Body of pancreas (tissue), 4 donors: ENCODE measurements at regions not wholly inside any gene's neighbourhood (a gene's known extent, or its start where the extent isn't known, plus 50 kb on each side); places are given as distances from the start of the nearest gene placed in this dataset.

Experiments
- ATAC-seq: fragments of 150-250 bp; one replicate; pipeline ENCODE4 v1.9.1; 2016
- DNase-seq, 4 donors: peaks; one replicate each; pipeline ENCODE4 v3.0.0-alpha.2; 2019
- H3K27ac ChIP-seq, 4 donors: fragments of 200-600 bp; sonication (generic); 1 replicate in 3 of 4; 2 replicates in 1 of 4; pipeline versions ENCODE4 v1.5.1 to v1.6.1; 2016 to 2019; ENCODE audit warnings: mild to moderate bottlenecking in 1 of 4, mixed read lengths in 1 of 4, moderate library complexity in 1 of 4
- H3K27me3 ChIP-seq, 2 donors: fragments of 200-600 bp; sonication (generic); one replicate each; pipeline ENCODE4 v1.6.0; 2016; ENCODE audit warnings: mild to moderate bottlenecking in 1 of 2
- H3K36me3 ChIP-seq, 2 donors: fragments of 200-600 bp; sonication (generic); replicated peaks in 1 of 2; 2 replicates each; pipeline ENCODE4 v1.5.1; 2016; ENCODE audit warnings: low read depth in 2 of 2; ENCODE audit not compliant: insufficient read depth in 1 of 2
- H3K4me1 ChIP-seq: fragments of 200-600 bp; sonication (generic); one replicate; pipeline ENCODE4 v1.6.0; 2016
- H3K4me3 ChIP-seq, 2 donors: fragments of 200-600 bp; sonication (generic); 1 replicate in 1 of 2; 2 replicates in 1 of 2; pipeline ENCODE4 v1.5.1; 2016 to 2019
- H3K9me3 ChIP-seq, 3 donors: fragments of 200-600 bp; sonication (generic); 1 replicate in 2 of 3; 2 replicates in 1 of 3; pipeline ENCODE4 v1.5.1; 2016
- POLR2A ChIP-seq, 3 donors: fragments of 450-650 bp; IDR thresholded peaks; one replicate each; pipeline ENCODE4 v1.6.1; 2016; ENCODE audit warnings: antibody characterized with exemption in 3 of 3, mild to moderate bottlenecking in 2 of 3
- WGBS, 2 donors: methylation state at CpG; one replicate each; pipeline ENCODE4 v1.1.5; 2017; 5-methylcytosine and 5-hydroxymethylcytosine counted together
- intact Hi-C: fragments of 100-400 bp; cut with DNase I; formaldehyde crosslinking; loops from one replicate; pipeline ENCODE4 v1.15.1; 2023
- TF ChIP-seq, protein P1 (sequence below), 7 experiments: fragments of 450-650 bp in 4 of 7; fragments of 200-600 bp in 3 of 7; sonication (generic) in 3 of 7; IDR thresholded peaks; one replicate each; pipeline ENCODE4 v1.5.1; 2016 to 2019; ENCODE audit warnings: antibody characterized with exemption in 7 of 7

DNA sequence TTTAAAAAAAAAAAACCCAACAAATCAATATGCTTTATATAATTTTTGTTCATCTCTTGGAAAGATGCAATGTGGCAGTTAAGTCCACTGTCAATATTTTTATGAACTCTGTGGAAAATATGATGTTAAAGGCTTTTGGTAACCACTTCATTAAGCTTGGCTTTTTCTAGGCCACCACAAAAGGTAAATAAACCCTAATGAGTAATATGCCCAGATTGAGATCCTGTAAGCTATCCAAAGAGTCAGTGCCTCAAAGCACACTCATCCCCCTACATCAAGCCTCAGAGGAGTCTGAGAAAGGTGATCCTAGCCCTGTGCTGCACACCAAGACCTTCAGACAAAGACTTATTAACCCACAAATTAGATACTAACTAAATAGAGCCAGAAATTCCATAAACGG, 121.1 kb downstream of the CDC5L start:
- Histone ChIP-seq H3K4me3 (no peak overlapping the region), H3K27ac (no peak overlapping the region), H3K36me3 (no peaks in the 10 kb centered on the region), H3K4me1 (no peaks in the 10 kb centered on the region), H3K9me3 (no peaks in the 10 kb centered on the region), H3K27me3 (no peaks in the 10 kb centered on the region)
- 75 to 78% methylated on average over 1 of the region's 1 CpG for WGBS, 2 donors
- intact Hi-C loops, result no loop called here
- TF ChIP-seq, protein P1, sequence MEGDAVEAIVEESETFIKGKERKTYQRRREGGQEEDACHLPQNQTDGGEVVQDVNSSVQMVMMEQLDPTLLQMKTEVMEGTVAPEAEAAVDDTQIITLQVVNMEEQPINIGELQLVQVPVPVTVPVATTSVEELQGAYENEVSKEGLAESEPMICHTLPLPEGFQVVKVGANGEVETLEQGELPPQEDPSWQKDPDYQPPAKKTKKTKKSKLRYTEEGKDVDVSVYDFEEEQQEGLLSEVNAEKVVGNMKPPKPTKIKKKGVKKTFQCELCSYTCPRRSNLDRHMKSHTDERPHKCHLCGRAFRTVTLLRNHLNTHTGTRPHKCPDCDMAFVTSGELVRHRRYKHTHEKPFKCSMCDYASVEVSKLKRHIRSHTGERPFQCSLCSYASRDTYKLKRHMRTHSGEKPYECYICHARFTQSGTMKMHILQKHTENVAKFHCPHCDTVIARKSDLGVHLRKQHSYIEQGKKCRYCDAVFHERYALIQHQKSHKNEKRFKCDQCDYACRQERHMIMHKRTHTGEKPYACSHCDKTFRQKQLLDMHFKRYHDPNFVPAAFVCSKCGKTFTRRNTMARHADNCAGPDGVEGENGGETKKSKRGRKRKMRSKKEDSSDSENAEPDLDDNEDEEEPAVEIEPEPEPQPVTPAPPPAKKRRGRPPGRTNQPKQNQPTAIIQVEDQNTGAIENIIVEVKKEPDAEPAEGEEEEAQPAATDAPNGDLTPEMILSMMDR (IDR thresholded peaks at IDR 0.05), result no peak
- no peak for TF ChIP-seq POLR2A (IDR thresholded peaks at IDR 0.05)
- ATAC-seq, result no peak
- DNase-seq, result no peak

DNA sequence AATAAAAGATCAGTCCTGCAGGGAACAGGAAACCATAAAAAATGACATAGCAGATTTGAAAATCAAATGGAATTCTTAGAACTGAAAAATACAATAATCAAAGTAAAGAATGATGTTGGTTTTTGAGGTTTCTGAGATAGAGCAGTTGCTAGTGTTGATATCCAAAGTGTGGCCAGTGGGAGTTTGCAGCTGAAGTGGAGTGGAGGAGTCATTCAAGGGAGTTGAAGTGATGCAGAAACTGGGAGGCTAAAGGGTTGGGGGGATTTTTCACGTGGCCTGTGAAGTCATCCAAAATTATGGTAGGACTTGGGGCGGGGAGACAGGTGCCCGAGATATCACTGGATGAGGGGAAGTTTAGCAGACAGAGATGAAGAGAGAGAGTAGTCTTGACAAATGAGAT, 123.6 kb downstream of the CDC5L start:
- ATAC-seq (no peak), DNase-seq (no peak)
- TF ChIP-seq, protein P1 (IDR thresholded peaks at IDR 0.05), result no peak
- TF ChIP-seq POLR2A (IDR thresholded peaks at IDR 0.05), result no peak
- Histone ChIP-seq H3K36me3 (no peaks in the 10 kb centered on the region), H3K9me3 (no peaks in the 10 kb centered on the region), H3K4me3 (no peak overlapping the region), H3K27me3 (no peaks in the 10 kb centered on the region), H3K27ac (no peak overlapping the region), H3K4me1 (no peaks in the 10 kb centered on the region)
- intact Hi-C loops, result no loop called here
- 71% methylated on average over 3 of the region's 3 CpGs for WGBS, 2 donors

DNA sequence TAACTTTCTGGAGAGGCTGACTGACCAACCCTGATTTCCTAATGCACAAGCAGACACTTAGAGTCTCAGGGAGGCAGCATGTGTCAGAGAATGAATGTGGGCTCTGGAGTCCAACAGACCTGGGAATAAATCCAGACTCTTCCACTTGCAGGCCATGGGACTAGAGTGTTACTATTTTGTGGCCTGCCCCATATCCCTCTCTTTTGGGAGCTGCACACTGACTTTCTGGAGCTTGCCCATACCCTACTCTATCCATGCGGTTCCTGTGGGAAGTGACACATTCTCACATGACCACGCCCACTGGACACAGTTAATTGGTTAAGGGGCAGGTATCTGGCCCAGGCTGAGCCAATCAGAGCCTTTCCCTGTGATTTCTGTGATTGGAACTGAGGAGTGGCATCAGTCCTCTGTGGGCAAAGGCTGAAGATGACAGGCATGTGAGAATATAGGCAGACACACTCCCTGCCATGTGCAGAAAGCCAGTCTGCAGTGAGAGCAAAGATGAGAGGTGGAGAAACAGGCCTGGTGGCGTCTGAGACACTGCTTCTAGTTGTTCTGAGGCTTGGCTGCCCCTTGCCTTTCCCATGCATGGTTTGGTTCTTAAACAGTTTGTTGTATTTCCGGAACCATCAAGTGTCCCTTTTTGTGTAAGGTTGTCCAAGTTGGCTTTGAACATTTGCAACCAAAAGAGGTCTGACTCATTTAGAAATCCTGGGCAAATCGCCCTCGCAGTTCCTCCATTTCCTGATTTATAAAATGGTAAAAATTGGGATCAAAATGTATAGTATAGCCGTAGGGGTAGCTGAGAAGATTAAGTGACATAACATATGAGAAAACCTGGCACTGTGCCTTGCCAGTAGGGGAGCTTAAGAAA, 125.6 kb downstream of the CDC5L start:
- H3K4me1 ChIP-seq, result no peaks in the 10 kb centered on the region
- TF ChIP-seq POLR2A (IDR thresholded peaks at IDR 0.05), result no peak
- TF ChIP-seq, protein P1 (IDR thresholded peaks at IDR 0.05), result no peak
- no peaks in the 10 kb centered on the region for H3K36me3 ChIP-seq
- ATAC-seq (no peak), DNase-seq (no peak)
- 66 to 70% methylated on average over 7 of the region's 7 CpGs for WGBS, 2 donors
- H3K27ac ChIP-seq, result no peak overlapping the region
- no peaks in the 10 kb centered on the region for H3K9me3 ChIP-seq
- intact Hi-C loops, result no loop called here
- no peak overlapping the region for H3K4me3 ChIP-seq
- H3K27me3 ChIP-seq, result no peaks in the 10 kb centered on the region

DNA sequence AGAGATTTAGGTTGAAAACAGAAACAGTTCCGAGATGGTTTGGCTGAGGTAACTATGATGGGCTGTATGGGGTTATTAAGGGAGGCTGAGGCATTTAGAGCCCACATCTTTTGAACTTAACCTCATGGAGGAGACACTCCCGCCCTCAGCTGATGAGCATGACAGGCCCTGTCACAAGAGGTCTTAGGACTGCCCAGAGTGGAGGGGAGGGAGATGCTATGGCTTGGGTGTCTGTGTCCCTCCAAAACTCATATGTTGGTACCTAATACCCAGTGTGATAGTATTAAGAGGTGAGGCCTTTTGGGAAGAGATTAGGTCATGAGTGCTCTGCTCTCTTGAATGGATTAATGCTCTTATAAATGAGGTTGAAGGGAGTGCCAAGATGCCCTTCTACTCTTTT, 126.6 kb downstream of the CDC5L start:
- DNase-seq (no peak), ATAC-seq (no peak)
- 75 to 82% methylated on average over 2 of the region's 2 CpGs for WGBS, 2 donors
- H3K4me3 ChIP-seq, result no peak overlapping the region
- intact Hi-C loops, result no loop called here
- TF ChIP-seq POLR2A (IDR thresholded peaks at IDR 0.05), result no peak
- TF ChIP-seq, protein P1 (IDR thresholded peaks at IDR 0.05), result no peak
- no peaks in the 10 kb centered on the region for H3K36me3 ChIP-seq
- no peak overlapping the region for H3K27ac ChIP-seq
- no peaks in the 10 kb centered on the region for H3K4me1 ChIP-seq
- no peaks in the 10 kb centered on the region for H3K9me3 ChIP-seq
- H3K27me3 ChIP-seq, result no peaks in the 10 kb centered on the region
